HG03064 (cell line): ENCODE measurements at regions not wholly inside any gene's neighbourhood (a gene's known extent, or its start where the extent isn't known, plus 50 kb on each side); places are given as distances from the start of the nearest gene placed in this dataset.

Experiments
- ATAC-seq: cut with Tn5 transposase; IDR thresholded peaks from one replicate; pipeline ENCODE4 v1.9.1; 2021; ENCODE audit warnings: low read depth; ENCODE audit not compliant: unreplicated experiment

- no peak for ATAC-seq
Observed at GRCh38 chr13:100818711-100819110, 144.1 kb upstream of the TMTC4 start.

GRCh38 chr13:100817928-100818327 is 143.3 kb upstream of the TMTC4 start:
- ATAC-seq, result no peak

GRCh38 chr13:100815476-100816046 is 141.0 kb upstream of the TMTC4 start:
- no peak for ATAC-seq

- no peak for ATAC-seq
Observed at GRCh38 chr13:100812982-100813584, 138.5 kb upstream of the TMTC4 start.

GRCh38 chr13:100811928-100812327 is 137.3 kb upstream of the TMTC4 start:
- ATAC-seq, result no peak

GRCh38 chr13:100811024-100811865 is 136.7 kb upstream of the TMTC4 start:
- ATAC-seq, result no peak

GRCh38 chr13:100810481-100810880 is 135.9 kb upstream of the TMTC4 start:
- ATAC-seq, result no peak

GRCh38 chr13:100809856-100810255 is 135.3 kb upstream of the TMTC4 start:
- ATAC-seq, result no peak

- ATAC-seq, result no peak
Observed at GRCh38 chr13:100809129-100809390, 134.5 kb upstream of the TMTC4 start.

GRCh38 chr13:100808330-100809128 is 133.9 kb upstream of the TMTC4 start:
- no peak for ATAC-seq

- no peak for ATAC-seq
Observed at GRCh38 chr13:100803091-100803490, 128.5 kb upstream of the TMTC4 start.

- no peak for ATAC-seq
Observed at GRCh38 chr13:100800283-100800875, 125.8 kb upstream of the TMTC4 start.

- ATAC-seq, result no peak
Observed at GRCh38 chr13:100798739-100799361, 124.3 kb upstream of the TMTC4 start.

GRCh38 chr13:100797921-100798320 is 123.3 kb upstream of the TMTC4 start:
- no peak for ATAC-seq

- ATAC-seq, result no peak
Observed at GRCh38 chr13:100796463-100796862, 121.9 kb upstream of the TMTC4 start.

GRCh38 chr13:100794575-100794974 is 120.0 kb upstream of the TMTC4 start:
- ATAC-seq, result no peak

GRCh38 chr13:100790405-100790804 is 115.8 kb upstream of the TMTC4 start:
- no peak for ATAC-seq

- no peak for ATAC-seq
Observed at GRCh38 chr13:100789968-100790367, 115.4 kb upstream of the TMTC4 start.

- ATAC-seq, result no peak
Observed at GRCh38 chr13:100789481-100789880, 114.9 kb upstream of the TMTC4 start.

GRCh38 chr13:100789025-100789424 is 114.4 kb upstream of the TMTC4 start:
- no peak for ATAC-seq
